ENCODE measurements at regions not wholly inside any gene's neighbourhood (a gene's known extent, or its start where the extent isn't known, plus 50 kb on each side); places are given as distances from the start of the nearest gene placed in this dataset.

DNA sequence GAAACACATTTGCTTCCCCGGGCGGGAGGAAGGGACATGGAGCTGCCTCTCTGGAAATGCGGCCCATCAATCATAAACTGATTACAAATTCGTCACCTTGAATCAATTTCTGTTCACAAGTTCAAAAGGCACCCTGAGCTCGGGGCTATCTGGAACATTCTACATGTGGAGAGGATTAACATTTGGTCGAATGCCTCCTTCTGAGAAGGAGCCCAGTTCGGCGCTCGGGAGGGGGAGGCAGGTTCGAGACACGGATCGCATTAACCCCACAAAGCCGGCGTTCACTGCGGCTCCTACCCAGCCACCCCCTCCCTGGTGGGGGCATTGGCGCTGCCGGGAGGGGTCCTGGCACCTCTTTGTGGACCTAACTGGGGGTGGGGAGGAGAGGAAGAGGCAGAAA lies 108.0 kb downstream of the CPZ start:
- CTCF ChIA-PET: interaction anchor here (0.7 kb wide), 1 partner anchor 555 kb away, joined by 4 read pairs; no protein-coding TSS in a partner anchor
- Mint-ChIP-seq H3K27ac (ENCODE audit: unreplicated experiment) (no peak overlapping the region), H3K4me3 (ENCODE audit: low read depth, unreplicated experiment) (no peak overlapping the region), H3K9me3 (ENCODE audit: low read depth, unreplicated experiment) (peaks cover 4% of the 10 kb centered on the region), H3K27me3 (ENCODE audit: unreplicated experiment) (peaks cover 96% of the 10 kb centered on the region), H3K36me3 (ENCODE audit: insufficient read depth, unreplicated experiment) (no peaks in the 10 kb centered on the region), H3K4me1 (ENCODE audit: low read depth, unreplicated experiment) (no peaks in the 10 kb centered on the region)
- no TSS peak for BruUV-seq (replicated peaks)
- no peak for DNase-seq
- TF ChIP-seq, protein P1, sequence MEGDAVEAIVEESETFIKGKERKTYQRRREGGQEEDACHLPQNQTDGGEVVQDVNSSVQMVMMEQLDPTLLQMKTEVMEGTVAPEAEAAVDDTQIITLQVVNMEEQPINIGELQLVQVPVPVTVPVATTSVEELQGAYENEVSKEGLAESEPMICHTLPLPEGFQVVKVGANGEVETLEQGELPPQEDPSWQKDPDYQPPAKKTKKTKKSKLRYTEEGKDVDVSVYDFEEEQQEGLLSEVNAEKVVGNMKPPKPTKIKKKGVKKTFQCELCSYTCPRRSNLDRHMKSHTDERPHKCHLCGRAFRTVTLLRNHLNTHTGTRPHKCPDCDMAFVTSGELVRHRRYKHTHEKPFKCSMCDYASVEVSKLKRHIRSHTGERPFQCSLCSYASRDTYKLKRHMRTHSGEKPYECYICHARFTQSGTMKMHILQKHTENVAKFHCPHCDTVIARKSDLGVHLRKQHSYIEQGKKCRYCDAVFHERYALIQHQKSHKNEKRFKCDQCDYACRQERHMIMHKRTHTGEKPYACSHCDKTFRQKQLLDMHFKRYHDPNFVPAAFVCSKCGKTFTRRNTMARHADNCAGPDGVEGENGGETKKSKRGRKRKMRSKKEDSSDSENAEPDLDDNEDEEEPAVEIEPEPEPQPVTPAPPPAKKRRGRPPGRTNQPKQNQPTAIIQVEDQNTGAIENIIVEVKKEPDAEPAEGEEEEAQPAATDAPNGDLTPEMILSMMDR (IDR thresholded peaks at IDR 0.05; ENCODE audit: unreplicated experiment): no peak
- intact Hi-C loops (cut with micrococcal nuclease; ENCODE audit: unreplicated experiment): no loop called here

GRCh38 chr4:8699479-8700145 lies 107.0 kb downstream of the CPZ start:
- no peak overlapping the region for H3K27ac Mint-ChIP-seq (ENCODE audit: unreplicated experiment)
- DNase-seq: no peak
- peaks cover 4% of the 10 kb centered on the region for H3K9me3 Mint-ChIP-seq (ENCODE audit: low read depth, unreplicated experiment)
- H3K27me3 Mint-ChIP-seq (ENCODE audit: unreplicated experiment): peaks cover 100% of the 10 kb centered on the region
- no peaks in the 10 kb centered on the region for H3K4me1 Mint-ChIP-seq (ENCODE audit: low read depth, unreplicated experiment)
- intact Hi-C loops (cut with micrococcal nuclease; ENCODE audit: unreplicated experiment): no loop called here
- TF ChIP-seq, protein P1 (IDR thresholded peaks at IDR 0.05; ENCODE audit: unreplicated experiment): no peak
- H3K4me3 Mint-ChIP-seq (ENCODE audit: low read depth, unreplicated experiment): no peak overlapping the region
- no peaks in the 10 kb centered on the region for H3K36me3 Mint-ChIP-seq (ENCODE audit: insufficient read depth, unreplicated experiment)
- no TSS peak for BruUV-seq (replicated peaks)
- CTCF ChIA-PET: interaction anchor here (0.7 kb wide), 1 partner anchor 554 kb away, joined by 4 read pairs; no protein-coding TSS in a partner anchor

DNA sequence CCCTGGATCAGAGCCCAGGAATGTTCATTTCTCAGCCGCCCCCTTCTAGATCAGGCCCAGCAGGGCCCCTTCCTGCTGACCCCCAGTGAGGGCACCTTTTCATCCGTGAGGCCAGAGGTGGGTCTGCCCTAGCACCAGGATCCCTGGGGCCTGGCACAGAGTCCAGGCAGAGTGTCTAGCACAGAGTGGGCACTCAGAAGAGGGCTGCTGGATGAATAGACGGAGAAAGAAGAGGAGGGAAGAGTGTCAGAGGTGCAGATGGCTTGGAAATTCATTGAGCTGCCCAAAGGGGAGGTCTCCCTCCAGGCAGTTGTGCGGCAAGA lies 106.5 kb downstream of the CPZ start:
- CTCF ChIA-PET: no interaction called here
- H3K27me3 Mint-ChIP-seq (ENCODE audit: unreplicated experiment): peaks cover 100% of the 10 kb centered on the region

GRCh38 chr4:8698341-8699062 lies 105.9 kb downstream of the CPZ start:
- Mint-ChIP-seq H3K4me1 (ENCODE audit: low read depth, unreplicated experiment) (no peaks in the 10 kb centered on the region), H3K27me3 (ENCODE audit: unreplicated experiment) (peaks cover 100% of the 10 kb centered on the region), H3K4me3 (ENCODE audit: low read depth, unreplicated experiment) (no peak overlapping the region), H3K27ac (ENCODE audit: unreplicated experiment) (no peak overlapping the region), H3K36me3 (ENCODE audit: insufficient read depth, unreplicated experiment) (no peaks in the 10 kb centered on the region), H3K9me3 (ENCODE audit: low read depth, unreplicated experiment) (peaks cover 4% of the 10 kb centered on the region)
- no peak for DNase-seq
- TF ChIP-seq, protein P1 (IDR thresholded peaks at IDR 0.05; ENCODE audit: unreplicated experiment): no peak
- CTCF ChIA-PET: no interaction called here
- BruUV-seq (replicated peaks): no TSS peak
- intact Hi-C loops (cut with micrococcal nuclease; ENCODE audit: unreplicated experiment): no loop called here

More for the DNA sequence above, 106.5 kb downstream of the CPZ start:
- Mint-ChIP-seq H3K27ac (ENCODE audit: unreplicated experiment) (no peak overlapping the region), H3K4me1 (ENCODE audit: low read depth, unreplicated experiment) (no peaks in the 10 kb centered on the region), H3K4me3 (ENCODE audit: low read depth, unreplicated experiment) (no peak overlapping the region), H3K9me3 (ENCODE audit: low read depth, unreplicated experiment) (peaks cover 4% of the 10 kb centered on the region), H3K36me3 (ENCODE audit: insufficient read depth, unreplicated experiment) (no peaks in the 10 kb centered on the region)
- DNase-seq: no peak
- intact Hi-C loops (cut with micrococcal nuclease; ENCODE audit: unreplicated experiment): no loop called here
- no TSS peak for BruUV-seq (replicated peaks)
- TF ChIP-seq, protein P1 (IDR thresholded peaks at IDR 0.05; ENCODE audit: unreplicated experiment): no peak
